ENCODE measurements at regions not wholly inside any gene's neighbourhood (a gene's known extent, or its start where the extent isn't known, plus 50 kb on each side); places are given as distances from the start of the nearest gene placed in this dataset.

DNA sequence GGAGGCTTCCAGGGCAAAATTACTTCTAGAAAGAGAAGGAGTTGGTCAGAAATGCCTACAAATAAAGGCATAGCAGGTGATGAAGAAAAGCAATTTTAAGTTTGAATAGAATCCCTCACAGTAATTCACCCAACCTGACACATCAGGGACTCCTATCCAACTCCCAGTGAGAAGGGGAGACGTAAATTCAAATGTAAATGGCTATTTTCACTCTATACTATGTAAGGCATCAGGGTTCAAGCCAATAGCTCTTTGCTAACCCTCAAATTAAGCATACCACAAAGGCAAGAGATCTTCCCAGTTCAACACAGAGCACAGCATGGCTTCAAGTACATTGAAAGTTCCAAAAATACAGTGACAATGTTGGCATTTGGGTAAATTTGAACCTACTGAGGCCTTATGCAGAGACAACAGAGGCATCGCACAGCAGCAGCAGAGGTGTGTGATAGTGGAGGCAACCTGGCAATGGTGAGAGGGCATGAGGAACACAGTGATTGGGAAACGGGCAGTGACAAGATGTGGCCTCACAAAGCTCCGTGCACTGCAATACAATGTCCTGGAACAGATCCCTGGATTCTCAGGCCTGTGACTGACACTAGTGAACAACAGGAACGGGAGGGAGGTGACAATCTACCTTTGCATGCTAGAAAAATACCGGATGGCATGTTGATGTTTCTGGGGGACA, 95.7 kb downstream of the VSTM2A start:
- Histone ChIP-seq H3K56ac (replicated peaks; ENCODE audit: insufficient read length, low read depth, low read length) (no peak overlapping the region), H3K9ac (replicated peaks in 1 of 4; ENCODE audit: extremely low read depth in 1 of 4, low read depth in 3 of 4, low read length in 3 of 4) (no peak overlapping the region), H3K79me2 (ENCODE audit: control insufficient read depth in 1 of 2, insufficient read depth in 2 of 2, low read length in 2 of 2) (no peaks in the 10 kb centered on the region), H4K8ac (ENCODE audit: extremely low read depth, insufficient read depth, low read length) (no peak overlapping the region; the same call in 1 of the 2 replicates), H2AK5ac (ENCODE audit: low read depth, low read length) (no peak overlapping the region), H3K4me3 (ENCODE audit: extremely low read depth in 1 of 4, insufficient read depth in 2 of 4, low read depth in 3 of 4, low read length in 4 of 4) (no peak overlapping the region), H3K9me3 (ENCODE audit: insufficient read depth in 2 of 2, low read depth in 1 of 2, low read length in 1 of 2) (no peaks in the 10 kb centered on the region), H4K20me1 (replicated peaks in 1 of 2; ENCODE audit: control insufficient read depth in 1 of 2, insufficient read depth in 2 of 2, low read length in 2 of 2) (no peaks in the 10 kb centered on the region), H2BK5ac (ENCODE audit: low read depth, low read length) (no peak overlapping the region; the same call in 1 of the 2 replicates), H4K91ac (replicated peaks; ENCODE audit: insufficient read length, low read length) (peak overlapping the region; percentile 63), H2BK20ac (ENCODE audit: low read length) (no peak overlapping the region), H3K4ac (replicated peaks; ENCODE audit: insufficient read length, low read depth, low read length) (peak overlapping the region; percentile 29), H3K18ac (ENCODE audit: extremely low read depth, low read length) (peak overlapping the region; percentile 1; the same call in 1 of the 2 replicates), H2BK15ac (ENCODE audit: low read length) (no peak overlapping the region), H3K79me1 (ENCODE audit: low read depth, low read length) (no peaks in the 10 kb centered on the region), H3K23ac (ENCODE audit: insufficient read length) (no peak overlapping the region), H2BK12ac (ENCODE audit: low read depth, low read length) (peak overlapping the region; percentile 62; the same call in 1 of the 2 replicates), H3K36me3 (ENCODE audit: control insufficient read depth in 2 of 4, insufficient read depth in 4 of 4, low read length in 3 of 4) (no peaks in the 10 kb centered on the region), H3K27me3 (replicated peaks in 1 of 4; ENCODE audit: control insufficient read depth in 3 of 4, extremely low read depth in 1 of 4, insufficient read depth in 3 of 4, low read length in 3 of 4) (no peaks in the 10 kb centered on the region), H3K4me1 (replicated peaks in 1 of 4; ENCODE audit: control insufficient read depth in 3 of 4, insufficient read depth in 4 of 4, low read length in 3 of 4) (peaks cover 0 to 9% (median 5%) of the 10 kb centered on the region in 4 experiments; a peak in 4 of 7 replicates), H3K23me2 (ENCODE audit: low read depth, low read length) (no peaks in the 10 kb centered on the region), H2AFZ (ENCODE audit: low read length) (peak overlapping the region; percentile 77), H3K14ac (ENCODE audit: insufficient read length) (no peak overlapping the region), H2BK120ac (replicated peaks; ENCODE audit: low read depth, low read length) (peak overlapping the region; percentile 35), H3K4me2 (ENCODE audit: insufficient read depth in 1 of 2, low read depth in 2 of 2, low read length in 2 of 2) (peak overlapping the region; percentile 2 to 24; a peak in 2 of 4 replicates), H4K5ac (ENCODE audit: insufficient read length, low read depth, low read length) (peak overlapping the region; percentile 49), H3K27ac (ENCODE audit: low read depth, low read length) (no peak overlapping the region)
- TF ChIP-seq, protein P1, sequence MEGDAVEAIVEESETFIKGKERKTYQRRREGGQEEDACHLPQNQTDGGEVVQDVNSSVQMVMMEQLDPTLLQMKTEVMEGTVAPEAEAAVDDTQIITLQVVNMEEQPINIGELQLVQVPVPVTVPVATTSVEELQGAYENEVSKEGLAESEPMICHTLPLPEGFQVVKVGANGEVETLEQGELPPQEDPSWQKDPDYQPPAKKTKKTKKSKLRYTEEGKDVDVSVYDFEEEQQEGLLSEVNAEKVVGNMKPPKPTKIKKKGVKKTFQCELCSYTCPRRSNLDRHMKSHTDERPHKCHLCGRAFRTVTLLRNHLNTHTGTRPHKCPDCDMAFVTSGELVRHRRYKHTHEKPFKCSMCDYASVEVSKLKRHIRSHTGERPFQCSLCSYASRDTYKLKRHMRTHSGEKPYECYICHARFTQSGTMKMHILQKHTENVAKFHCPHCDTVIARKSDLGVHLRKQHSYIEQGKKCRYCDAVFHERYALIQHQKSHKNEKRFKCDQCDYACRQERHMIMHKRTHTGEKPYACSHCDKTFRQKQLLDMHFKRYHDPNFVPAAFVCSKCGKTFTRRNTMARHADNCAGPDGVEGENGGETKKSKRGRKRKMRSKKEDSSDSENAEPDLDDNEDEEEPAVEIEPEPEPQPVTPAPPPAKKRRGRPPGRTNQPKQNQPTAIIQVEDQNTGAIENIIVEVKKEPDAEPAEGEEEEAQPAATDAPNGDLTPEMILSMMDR (IDR thresholded peaks at IDR 0.05; ENCODE audit: control extremely low read depth in 1 of 3, insufficient read depth in 1 of 3, low read depth in 1 of 3, low read length in 3 of 3): no peak
- WGBS, 2 experiments (ENCODE audit: extremely low coverage in 1 of 2, insufficient coverage in 1 of 2, insufficient read length in 1 of 2, insufficient replicate concordance in 2 of 2, low coverage in 1 of 2, low lambda C conversion rate in 2 of 2, missing lambda C conversion rate in 1 of 2): 61% methylated on average over 6 of the region's 6 CpGs; no CpG with 5 or more reads in 1 of the 2 experiments
- DNase-seq (ENCODE audit: low read depth in 1 of 2, low spot score in 2 of 2) (peak in 1 of 2 experiments; percentile 43), FAIRE-seq (no peak)
- CTCF ChIA-PET (ENCODE audit: partially characterized antibody): interaction anchor here (0.5 to 1.1 kb wide), 2 partner anchors 12 to 674 kb away, joined by 3 read pairs; no protein-coding TSS in a partner anchor
- POLR2A ChIA-PET (ENCODE audit: partially characterized antibody): no interaction called here
